Mucosa of stomach (tissue), 1 donor: ENCODE measurements at regions not wholly inside any gene's neighbourhood (a gene's known extent, or its start where the extent isn't known, plus 50 kb on each side); places are given as distances from the start of the nearest gene placed in this dataset.

Experiments
- H3K27me3 ChIP-seq: one replicate; pipeline ENCODE4 v1.7.0; 2013; ENCODE audit warnings: mild to moderate bottlenecking, low read length; ENCODE audit not compliant: control insufficient read depth, insufficient read depth
- H3K36me3 ChIP-seq: one replicate; pipeline ENCODE4 v1.7.0; 2013; ENCODE audit warnings: low read length; ENCODE audit not compliant: control insufficient read depth, insufficient read depth
- H3K4me1 ChIP-seq: one replicate; pipeline ENCODE4 v1.7.0; 2013; ENCODE audit warnings: mild to moderate bottlenecking, low read length; ENCODE audit not compliant: control insufficient read depth, insufficient read depth
- H3K4me3 ChIP-seq: one replicate; pipeline ENCODE4 v1.7.0; 2013; ENCODE audit warnings: low read length
- H3K9ac ChIP-seq: one replicate; pipeline ENCODE4 v1.7.0; 2013; ENCODE audit warnings: mild to moderate bottlenecking, low read length, moderate library complexity
- H3K9me3 ChIP-seq: one replicate; pipeline ENCODE4 v1.7.0; 2013; ENCODE audit warnings: mild to moderate bottlenecking, low read length, moderate library complexity; ENCODE audit not compliant: control insufficient read depth
- donor health status: Pancreatic carcinoma.

GRCh38 chr11:134669796-134670195 lies 257.8 kb upstream of the B3GAT1 start:
- H3K36me3 ChIP-seq = no peaks in the 10 kb centered on the region
- no peak overlapping the region for H3K4me3 ChIP-seq
- no peaks in the 10 kb centered on the region for H3K4me1 ChIP-seq
- peaks cover 4% of the 10 kb centered on the region for H3K27me3 ChIP-seq
- H3K9me3 ChIP-seq = no peaks in the 10 kb centered on the region
- H3K9ac ChIP-seq = no peak overlapping the region

GRCh38 chr11:134668796-134669195 lies 256.8 kb upstream of the B3GAT1 start:
- Histone ChIP-seq H3K27me3 (peaks cover 4% of the 10 kb centered on the region), H3K4me1 (no peaks in the 10 kb centered on the region), H3K36me3 (no peaks in the 10 kb centered on the region), H3K4me3 (no peak overlapping the region), H3K9me3 (no peaks in the 10 kb centered on the region), H3K9ac (no peak overlapping the region)

GRCh38 chr11:134668076-134668475 lies 256.0 kb upstream of the B3GAT1 start:
- peaks cover 4% of the 10 kb centered on the region for H3K27me3 ChIP-seq
- H3K4me1 ChIP-seq = no peaks in the 10 kb centered on the region
- no peaks in the 10 kb centered on the region for H3K36me3 ChIP-seq
- no peak overlapping the region for H3K9ac ChIP-seq
- no peak overlapping the region for H3K4me3 ChIP-seq
- H3K9me3 ChIP-seq = no peaks in the 10 kb centered on the region

GRCh38 chr11:134667505-134667904 lies 255.5 kb upstream of the B3GAT1 start:
- Histone ChIP-seq H3K9me3 (no peaks in the 10 kb centered on the region), H3K36me3 (no peaks in the 10 kb centered on the region), H3K9ac (no peak overlapping the region), H3K4me3 (no peak overlapping the region), H3K27me3 (peaks cover 4% of the 10 kb centered on the region), H3K4me1 (no peaks in the 10 kb centered on the region)

- Histone ChIP-seq H3K36me3 (no peaks in the 10 kb centered on the region), H3K4me3 (no peak overlapping the region), H3K27me3 (peaks cover 4% of the 10 kb centered on the region), H3K4me1 (no peaks in the 10 kb centered on the region), H3K9me3 (no peaks in the 10 kb centered on the region), H3K9ac (no peak overlapping the region)
These were observed 255.1 kb upstream of the B3GAT1 start for GRCh38 chr11:134667175-134667500.

GRCh38 chr11:134666273-134667174 lies 254.5 kb upstream of the B3GAT1 start:
- Histone ChIP-seq H3K9me3 (no peaks in the 10 kb centered on the region), H3K36me3 (no peaks in the 10 kb centered on the region), H3K4me3 (no peak overlapping the region), H3K9ac (no peak overlapping the region), H3K4me1 (no peaks in the 10 kb centered on the region), H3K27me3 (peaks cover 4% of the 10 kb centered on the region)

GRCh38 chr11:134665571-134666270 lies 253.7 kb upstream of the B3GAT1 start:
- Histone ChIP-seq H3K9ac (no peak overlapping the region), H3K4me1 (no peaks in the 10 kb centered on the region), H3K36me3 (no peaks in the 10 kb centered on the region), H3K27me3 (peaks cover 4% of the 10 kb centered on the region), H3K9me3 (no peaks in the 10 kb centered on the region), H3K4me3 (no peak overlapping the region)

GRCh38 chr11:134665188-134665535 lies 253.1 kb upstream of the B3GAT1 start:
- no peaks in the 10 kb centered on the region for H3K36me3 ChIP-seq
- no peak overlapping the region for H3K4me3 ChIP-seq
- no peaks in the 10 kb centered on the region for H3K9me3 ChIP-seq
- no peak overlapping the region for H3K9ac ChIP-seq
- no peaks in the 10 kb centered on the region for H3K4me1 ChIP-seq
- H3K27me3 ChIP-seq = peaks cover 4% of the 10 kb centered on the region

- H3K36me3 ChIP-seq = no peaks in the 10 kb centered on the region
- H3K27me3 ChIP-seq = peaks cover 4% of the 10 kb centered on the region
- H3K9me3 ChIP-seq = no peaks in the 10 kb centered on the region
- H3K4me3 ChIP-seq = no peak overlapping the region
- no peaks in the 10 kb centered on the region for H3K4me1 ChIP-seq
- H3K9ac ChIP-seq = no peak overlapping the region
These were observed 252.6 kb upstream of the B3GAT1 start for GRCh38 chr11:134664447-134665187.

GRCh38 chr11:134663506-134664313 lies 251.7 kb upstream of the B3GAT1 start:
- Histone ChIP-seq H3K36me3 (no peaks in the 10 kb centered on the region), H3K4me1 (no peaks in the 10 kb centered on the region), H3K9ac (no peak overlapping the region), H3K4me3 (no peak overlapping the region), H3K27me3 (peaks cover 4% of the 10 kb centered on the region), H3K9me3 (no peaks in the 10 kb centered on the region)

- H3K9me3 ChIP-seq = no peaks in the 10 kb centered on the region
These were observed 250.8 kb upstream of the B3GAT1 start for GRCh38 chr11:134662629-134663360.

More at GRCh38 chr11:134662629-134663360, 250.8 kb upstream of the B3GAT1 start:
- no peaks in the 10 kb centered on the region for H3K36me3 ChIP-seq
- no peak overlapping the region for H3K4me3 ChIP-seq
- H3K9ac ChIP-seq = no peak overlapping the region
- peaks cover 4% of the 10 kb centered on the region for H3K27me3 ChIP-seq
- H3K4me1 ChIP-seq = no peaks in the 10 kb centered on the region
